ENCODE measurements at regions not wholly inside any gene's neighbourhood (a gene's known extent, or its start where the extent isn't known, plus 50 kb on each side); places are given as distances from the start of the nearest gene placed in this dataset.
"Not testable (repeated sequence)": the region's sequence is repeated elsewhere in the genome, so short reads cannot be mapped to it uniquely, and the experiment has no call there.

DNA sequence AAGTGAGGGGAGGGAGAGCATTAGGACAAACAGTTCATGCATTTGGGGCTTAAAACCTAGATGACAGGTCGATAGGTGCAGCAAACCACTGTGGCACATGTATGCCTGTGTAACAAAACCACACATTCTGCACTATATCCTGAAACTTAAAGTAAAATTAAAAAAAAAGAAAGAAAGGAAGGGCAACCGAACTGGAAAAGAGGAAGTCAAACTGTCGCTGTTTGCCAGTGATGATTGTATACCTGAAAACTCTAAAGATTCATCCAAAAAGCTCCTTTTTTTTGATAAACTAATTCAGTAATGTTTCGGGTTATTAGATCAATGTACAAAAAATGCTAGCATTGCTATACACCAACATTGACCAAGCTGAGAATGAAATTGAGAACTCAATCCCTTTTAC is 259.0 kb upstream of the ALG10 start:
- DNase-seq (ENCODE audit: low spot score in 2 of 2): no peak
- Histone ChIP-seq H3K36me3 (no peaks in the 10 kb centered on the region), H3K4me3 (no peak overlapping the region), H3K27ac (no peak overlapping the region), H3K9me3 (no peaks in the 10 kb centered on the region), H3K4me1 (no peaks in the 10 kb centered on the region), H3K27me3 (no peaks in the 10 kb centered on the region)
- TF ChIP-seq, protein P1, sequence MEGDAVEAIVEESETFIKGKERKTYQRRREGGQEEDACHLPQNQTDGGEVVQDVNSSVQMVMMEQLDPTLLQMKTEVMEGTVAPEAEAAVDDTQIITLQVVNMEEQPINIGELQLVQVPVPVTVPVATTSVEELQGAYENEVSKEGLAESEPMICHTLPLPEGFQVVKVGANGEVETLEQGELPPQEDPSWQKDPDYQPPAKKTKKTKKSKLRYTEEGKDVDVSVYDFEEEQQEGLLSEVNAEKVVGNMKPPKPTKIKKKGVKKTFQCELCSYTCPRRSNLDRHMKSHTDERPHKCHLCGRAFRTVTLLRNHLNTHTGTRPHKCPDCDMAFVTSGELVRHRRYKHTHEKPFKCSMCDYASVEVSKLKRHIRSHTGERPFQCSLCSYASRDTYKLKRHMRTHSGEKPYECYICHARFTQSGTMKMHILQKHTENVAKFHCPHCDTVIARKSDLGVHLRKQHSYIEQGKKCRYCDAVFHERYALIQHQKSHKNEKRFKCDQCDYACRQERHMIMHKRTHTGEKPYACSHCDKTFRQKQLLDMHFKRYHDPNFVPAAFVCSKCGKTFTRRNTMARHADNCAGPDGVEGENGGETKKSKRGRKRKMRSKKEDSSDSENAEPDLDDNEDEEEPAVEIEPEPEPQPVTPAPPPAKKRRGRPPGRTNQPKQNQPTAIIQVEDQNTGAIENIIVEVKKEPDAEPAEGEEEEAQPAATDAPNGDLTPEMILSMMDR (IDR thresholded peaks at IDR 0.05): no peak
- TF ChIP-seq EP300 (IDR thresholded peaks at IDR 0.05) (no peak), POLR2A (IDR thresholded peaks at IDR 0.05) (no peak)
- whole genome bisulfite sequencing, 2 donors: 72% methylated on average over 4 of the region's 4 CpGs

DNA sequence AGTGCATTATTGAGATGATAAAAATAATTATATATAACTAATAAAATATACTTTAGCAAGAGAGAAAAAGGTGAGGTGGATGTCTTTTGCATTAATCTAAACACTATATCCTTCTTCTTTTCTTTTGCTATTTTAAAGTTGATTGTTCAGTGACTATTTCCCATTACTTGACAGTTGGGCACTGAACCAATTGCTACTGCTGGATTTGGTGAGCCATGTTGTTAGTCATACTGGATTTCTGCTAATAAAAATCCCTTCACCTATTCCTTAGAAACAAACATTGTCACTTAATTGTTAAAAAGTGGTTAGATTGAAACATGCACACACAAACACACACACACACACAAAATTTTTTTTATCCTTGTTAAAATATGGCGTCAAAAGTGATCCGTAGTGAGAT is 251.6 kb upstream of the ALG10 start:
- Histone ChIP-seq H3K9me3 (peaks cover 0 to 8% (median 0%) of the 10 kb centered on the region in 4 donors), H3K36me3 (no peaks in the 10 kb centered on the region), H3K4me1 (no peaks in the 10 kb centered on the region), H3K27ac (no peak overlapping the region), H3K27me3 (no peaks in the 10 kb centered on the region), H3K4me3 (no peak overlapping the region)
- 86 to 90% methylated on average over 2 of the region's 2 CpGs for WGBS, 2 donors
- TF ChIP-seq POLR2A (IDR thresholded peaks at IDR 0.05): no peak
- no peak for TF ChIP-seq EP300 (IDR thresholded peaks at IDR 0.05)
- TF ChIP-seq, protein P1 (IDR thresholded peaks at IDR 0.05): no peak
- DNase-seq (ENCODE audit: low spot score in 2 of 2): no peak

DNA sequence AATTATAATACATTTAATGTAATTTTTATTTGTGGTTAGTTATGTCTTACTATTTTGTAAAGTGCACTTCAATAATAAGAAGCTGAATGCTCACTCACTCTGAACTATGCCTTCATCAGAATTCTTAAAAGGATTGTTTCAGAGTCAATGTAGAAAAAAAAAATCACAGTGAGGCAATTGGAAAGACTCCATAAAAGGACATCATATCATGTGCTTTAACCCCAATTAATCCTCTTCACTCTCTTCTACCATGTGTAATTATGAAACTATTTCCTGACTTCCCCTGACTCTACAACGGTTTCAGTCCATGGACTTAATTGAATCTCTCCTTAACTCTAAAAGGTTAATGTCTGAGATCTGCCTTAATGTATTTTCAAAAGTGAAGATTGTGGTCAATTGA is 250.4 kb upstream of the ALG10 start:
- Histone ChIP-seq H3K36me3 (no peaks in the 10 kb centered on the region), H3K27ac (no peak overlapping the region), H3K4me1 (no peaks in the 10 kb centered on the region), H3K4me3 (no peak overlapping the region), H3K9me3 (peaks cover 0 to 8% (median 0%) of the 10 kb centered on the region in 4 donors), H3K27me3 (no peaks in the 10 kb centered on the region)
- no peak for DNase-seq (ENCODE audit: low spot score in 2 of 2)
- TF ChIP-seq, protein P1 (IDR thresholded peaks at IDR 0.05): no peak
- TF ChIP-seq EP300 (IDR thresholded peaks at IDR 0.05) (no peak), POLR2A (IDR thresholded peaks at IDR 0.05) (no peak)
- 40 to 52% methylated on average over 1 of the region's 1 CpG for WGBS, 2 donors

DNA sequence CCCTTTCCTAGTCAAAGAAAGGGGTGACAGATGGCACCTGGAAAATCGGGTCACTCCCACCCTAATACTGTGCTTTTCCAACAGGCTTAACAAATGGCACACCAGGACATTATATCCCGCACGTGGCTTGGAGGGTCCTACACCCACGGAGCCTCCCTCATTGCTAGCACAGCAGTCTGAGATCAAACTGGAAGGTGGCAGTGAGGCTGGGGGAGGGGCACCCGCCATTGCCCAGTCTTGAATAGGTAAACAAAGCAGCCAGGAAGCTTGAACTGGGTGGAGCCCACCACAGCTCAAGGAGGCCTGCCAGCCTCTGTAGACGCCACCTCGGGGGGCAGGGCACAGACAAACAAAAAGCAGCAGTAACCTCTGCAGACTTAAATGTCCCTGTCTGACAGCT is 249.2 kb upstream of the ALG10 start:
- H3K36me3 ChIP-seq; H3K4me1 ChIP-seq; H3K27ac ChIP-seq; DNase-seq (ENCODE audit: low spot score in 2 of 2); H3K27me3 ChIP-seq; H3K4me3 ChIP-seq: not testable (repeated sequence)
- H3K9me3 ChIP-seq: peaks cover 0 to 11% (median 0%) of the 10 kb centered on the region in 4 donors
- 88 to 89% methylated on average over 6 to 7 of the region's 7 CpGs for WGBS, 2 donors

DNA sequence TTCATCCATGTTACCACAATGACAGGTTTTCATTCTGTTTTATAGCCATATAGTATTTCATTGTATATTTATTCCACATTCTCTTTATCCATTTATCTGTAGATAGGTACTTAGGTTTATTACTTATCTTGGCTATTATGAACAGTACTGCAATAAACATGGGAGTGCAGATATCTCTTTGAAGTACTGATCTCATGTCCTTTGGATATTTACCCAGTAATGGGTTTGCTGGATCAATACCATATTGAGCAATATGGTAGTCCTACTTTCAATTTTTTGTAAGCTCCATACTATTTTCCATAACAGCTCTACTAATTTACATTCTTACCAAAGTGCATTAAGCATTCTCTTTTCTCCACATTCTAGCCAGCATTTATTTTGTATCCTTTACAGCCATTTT is 235.8 kb upstream of the ALG10 start:
- H3K27me3 ChIP-seq: no peaks in the 10 kb centered on the region
- no peak for DNase-seq (ENCODE audit: low spot score in 2 of 2)
- no peaks in the 10 kb centered on the region for H3K36me3 ChIP-seq
- H3K4me3 ChIP-seq: no peak overlapping the region
- H3K27ac ChIP-seq: no peak overlapping the region
- TF ChIP-seq, protein P1 (IDR thresholded peaks at IDR 0.05): no peak
- TF ChIP-seq EP300 (IDR thresholded peaks at IDR 0.05) (no peak), POLR2A (IDR thresholded peaks at IDR 0.05) (no peak)
- H3K4me1 ChIP-seq: no peaks in the 10 kb centered on the region
- H3K9me3 ChIP-seq: no peaks in the 10 kb centered on the region

DNA sequence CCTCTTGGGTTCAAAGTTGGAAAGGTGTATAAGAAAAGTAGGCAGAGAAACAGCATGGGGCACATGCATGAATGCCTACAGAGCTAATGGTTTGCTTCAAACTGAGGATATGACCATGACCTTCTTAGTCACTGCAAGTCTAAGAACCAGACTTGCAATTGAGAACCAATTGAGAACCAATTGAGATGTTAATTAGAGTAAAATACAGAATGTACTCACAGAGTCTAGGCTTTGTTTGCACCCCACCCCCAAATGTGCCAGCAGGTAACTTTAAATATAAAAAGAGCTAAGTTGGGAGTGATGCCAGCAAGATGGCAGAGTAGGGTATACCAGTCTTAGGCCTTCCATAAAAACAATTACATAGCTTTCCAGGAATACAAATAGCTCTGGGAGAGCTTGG is 227.3 kb upstream of the ALG10 start:
- no peaks in the 10 kb centered on the region for H3K36me3 ChIP-seq
- no peak overlapping the region for H3K27ac ChIP-seq
- no peaks in the 10 kb centered on the region for H3K4me1 ChIP-seq
- TF ChIP-seq, protein P1 (IDR thresholded peaks at IDR 0.05): no peak
- no peak for TF ChIP-seq EP300 (IDR thresholded peaks at IDR 0.05)
- TF ChIP-seq POLR2A (IDR thresholded peaks at IDR 0.05): no peak
- no peaks in the 10 kb centered on the region for H3K9me3 ChIP-seq
- H3K4me3 ChIP-seq: no peak overlapping the region
- H3K27me3 ChIP-seq: no peaks in the 10 kb centered on the region
- DNase-seq (ENCODE audit: low spot score in 2 of 2): no peak
